Body of pancreas (tissue), 4 donors: ENCODE measurements at regions not wholly inside any gene's neighbourhood (a gene's known extent, or its start where the extent isn't known, plus 50 kb on each side); places are given as distances from the start of the nearest gene placed in this dataset.

Experiments used
- ATAC-seq: fragments of 150-250 bp; one replicate; pipeline ENCODE4 v1.9.1; 2016
- DNase-seq, 4 donors: peaks; one replicate each; pipeline ENCODE4 v3.0.0-alpha.2; 2019
- H3K27ac ChIP-seq, 4 donors: fragments of 200-600 bp; sonication (generic); 1 replicate in 3 of 4; 2 replicates in 1 of 4; pipeline versions ENCODE4 v1.5.1 to v1.6.1; 2016 to 2019; ENCODE audit warnings: mild to moderate bottlenecking in 1 of 4, mixed read lengths in 1 of 4, moderate library complexity in 1 of 4
- H3K27me3 ChIP-seq, 2 donors: fragments of 200-600 bp; sonication (generic); one replicate each; pipeline ENCODE4 v1.6.0; 2016; ENCODE audit warnings: mild to moderate bottlenecking in 1 of 2
- H3K36me3 ChIP-seq, 2 donors: fragments of 200-600 bp; sonication (generic); replicated peaks in 1 of 2; 2 replicates each; pipeline ENCODE4 v1.5.1; 2016; ENCODE audit warnings: low read depth in 2 of 2; ENCODE audit not compliant: insufficient read depth in 1 of 2
- H3K4me1 ChIP-seq: fragments of 200-600 bp; sonication (generic); one replicate; pipeline ENCODE4 v1.6.0; 2016
- H3K4me3 ChIP-seq, 2 donors: fragments of 200-600 bp; sonication (generic); 1 replicate in 1 of 2; 2 replicates in 1 of 2; pipeline ENCODE4 v1.5.1; 2016 to 2019
- H3K9me3 ChIP-seq, 3 donors: fragments of 200-600 bp; sonication (generic); 1 replicate in 2 of 3; 2 replicates in 1 of 3; pipeline ENCODE4 v1.5.1; 2016
- POLR2A ChIP-seq, 3 donors: fragments of 450-650 bp; IDR thresholded peaks; one replicate each; pipeline ENCODE4 v1.6.1; 2016; ENCODE audit warnings: antibody characterized with exemption in 3 of 3, mild to moderate bottlenecking in 2 of 3
- WGBS, 2 donors: methylation state at CpG; one replicate each; pipeline ENCODE4 v1.1.5; 2017; 5-methylcytosine and 5-hydroxymethylcytosine counted together
- intact Hi-C: fragments of 100-400 bp; cut with DNase I; formaldehyde crosslinking; loops from one replicate; pipeline ENCODE4 v1.15.1; 2023
- TF ChIP-seq, protein P1 (sequence below), 7 experiments: fragments of 450-650 bp in 4 of 7; fragments of 200-600 bp in 3 of 7; sonication (generic) in 3 of 7; IDR thresholded peaks; one replicate each; pipeline ENCODE4 v1.5.1; 2016 to 2019; ENCODE audit warnings: antibody characterized with exemption in 7 of 7

DNA sequence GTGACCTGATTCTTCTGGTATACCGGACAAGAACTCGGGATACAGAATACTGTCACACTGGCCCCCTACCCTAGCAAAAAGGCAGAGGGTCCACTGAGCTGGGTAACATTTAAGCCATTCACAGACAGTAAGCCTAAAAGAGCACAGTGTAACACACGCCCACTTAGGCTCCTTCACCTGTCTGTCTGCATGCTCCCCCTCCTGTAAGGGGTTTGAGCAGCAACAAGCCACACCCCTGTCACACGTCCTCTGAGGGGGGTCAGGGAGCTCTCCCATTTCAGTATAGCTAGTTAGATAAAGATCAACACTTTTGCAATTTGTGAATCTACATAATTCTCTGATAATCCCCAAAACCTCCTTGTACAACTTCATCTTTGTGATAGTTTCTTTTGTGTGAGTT is 586.3 kb upstream of the LMCD1 start:
- TF ChIP-seq, protein P1, sequence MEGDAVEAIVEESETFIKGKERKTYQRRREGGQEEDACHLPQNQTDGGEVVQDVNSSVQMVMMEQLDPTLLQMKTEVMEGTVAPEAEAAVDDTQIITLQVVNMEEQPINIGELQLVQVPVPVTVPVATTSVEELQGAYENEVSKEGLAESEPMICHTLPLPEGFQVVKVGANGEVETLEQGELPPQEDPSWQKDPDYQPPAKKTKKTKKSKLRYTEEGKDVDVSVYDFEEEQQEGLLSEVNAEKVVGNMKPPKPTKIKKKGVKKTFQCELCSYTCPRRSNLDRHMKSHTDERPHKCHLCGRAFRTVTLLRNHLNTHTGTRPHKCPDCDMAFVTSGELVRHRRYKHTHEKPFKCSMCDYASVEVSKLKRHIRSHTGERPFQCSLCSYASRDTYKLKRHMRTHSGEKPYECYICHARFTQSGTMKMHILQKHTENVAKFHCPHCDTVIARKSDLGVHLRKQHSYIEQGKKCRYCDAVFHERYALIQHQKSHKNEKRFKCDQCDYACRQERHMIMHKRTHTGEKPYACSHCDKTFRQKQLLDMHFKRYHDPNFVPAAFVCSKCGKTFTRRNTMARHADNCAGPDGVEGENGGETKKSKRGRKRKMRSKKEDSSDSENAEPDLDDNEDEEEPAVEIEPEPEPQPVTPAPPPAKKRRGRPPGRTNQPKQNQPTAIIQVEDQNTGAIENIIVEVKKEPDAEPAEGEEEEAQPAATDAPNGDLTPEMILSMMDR (IDR thresholded peaks at IDR 0.05) = no peak
- no peak for TF ChIP-seq POLR2A (IDR thresholded peaks at IDR 0.05)
- Histone ChIP-seq H3K27ac (no peak overlapping the region), H3K27me3 (no peaks in the 10 kb centered on the region), H3K9me3 (no peaks in the 10 kb centered on the region), H3K36me3 (no peaks in the 10 kb centered on the region), H3K4me3 (no peak overlapping the region), H3K4me1 (no peaks in the 10 kb centered on the region)
- DNase-seq = no peak
- ATAC-seq = no peak
- WGBS, 2 donors = 61 to 62% methylated on average over 4 of the region's 4 CpGs
- intact Hi-C loops = no loop called here

- H3K27ac ChIP-seq = no peak overlapping the region
- no peaks in the 10 kb centered on the region for H3K36me3 ChIP-seq
- no peak for ATAC-seq
- no peaks in the 10 kb centered on the region for H3K27me3 ChIP-seq
- H3K9me3 ChIP-seq = no peaks in the 10 kb centered on the region
- 54 to 67% methylated on average over 4 of the region's 4 CpGs for WGBS, 2 donors
- no peak for TF ChIP-seq POLR2A (IDR thresholded peaks at IDR 0.05)
- TF ChIP-seq, protein P1 (IDR thresholded peaks at IDR 0.05) = no peak
- intact Hi-C loops = no loop called here
- no peaks in the 10 kb centered on the region for H3K4me1 ChIP-seq
- no peak for DNase-seq
- H3K4me3 ChIP-seq = no peak overlapping the region
Measured at GRCh38 chr3:7917443-7918151, 584.0 kb upstream of the LMCD1 start.

- Histone ChIP-seq H3K4me1 (no peaks in the 10 kb centered on the region), H3K36me3 (no peaks in the 10 kb centered on the region), H3K27ac (no peak overlapping the region), H3K27me3 (no peaks in the 10 kb centered on the region), H3K9me3 (no peaks in the 10 kb centered on the region), H3K4me3 (no peak overlapping the region)
- TF ChIP-seq, protein P1 (IDR thresholded peaks at IDR 0.05) = no peak
- no peak for TF ChIP-seq POLR2A (IDR thresholded peaks at IDR 0.05)
- 41 to 45% methylated on average over 6 of the region's 6 CpGs for WGBS, 2 donors
- intact Hi-C loops = no loop called here
- ATAC-seq = no peak
- DNase-seq = no peak
Measured at GRCh38 chr3:7920211-7920610, 581.4 kb upstream of the LMCD1 start.

DNA sequence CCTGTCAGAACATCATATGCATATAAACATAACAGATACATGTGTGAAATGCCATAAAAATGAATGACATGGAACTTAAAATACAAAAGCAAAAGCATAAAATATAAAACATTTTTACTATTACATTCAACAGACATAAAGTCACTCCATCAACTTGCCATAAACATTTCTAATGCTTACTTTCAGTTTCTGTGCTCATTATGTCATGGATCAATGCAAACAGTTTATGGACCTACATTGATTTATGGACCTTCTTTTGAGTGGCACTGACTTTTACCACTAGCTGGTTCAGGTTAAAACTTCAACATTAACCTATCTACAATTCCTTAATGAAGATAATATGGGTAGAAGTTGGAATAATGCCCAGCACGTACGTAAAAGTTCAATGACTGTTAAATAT is 577.4 kb upstream of the LMCD1 start:
- ATAC-seq (no peak), DNase-seq (no peak)
- no peak overlapping the region for H3K27ac ChIP-seq
- 41 to 50% methylated on average over 2 of the region's 2 CpGs for WGBS, 2 donors
- H3K4me1 ChIP-seq = no peaks in the 10 kb centered on the region
- H3K9me3 ChIP-seq = no peaks in the 10 kb centered on the region
- H3K4me3 ChIP-seq = no peak overlapping the region
- no peaks in the 10 kb centered on the region for H3K36me3 ChIP-seq
- TF ChIP-seq, protein P1 (IDR thresholded peaks at IDR 0.05) = no peak
- TF ChIP-seq POLR2A (IDR thresholded peaks at IDR 0.05) = no peak
- intact Hi-C loops = no loop called here
- no peaks in the 10 kb centered on the region for H3K27me3 ChIP-seq

- TF ChIP-seq POLR2A (IDR thresholded peaks at IDR 0.05) = no peak
- TF ChIP-seq, protein P1 (IDR thresholded peaks at IDR 0.05) = no peak
- Histone ChIP-seq H3K27ac (no peak overlapping the region), H3K36me3 (no peaks in the 10 kb centered on the region), H3K9me3 (no peaks in the 10 kb centered on the region), H3K4me3 (no peak overlapping the region), H3K27me3 (no peaks in the 10 kb centered on the region), H3K4me1 (no peaks in the 10 kb centered on the region)
- DNase-seq = no peak
- ATAC-seq = no peak
- intact Hi-C loops = no loop called here
- WGBS, 2 donors = 22 to 38% methylated on average over 1 of the region's 1 CpG
Measured at GRCh38 chr3:7927015-7927414, 574.6 kb upstream of the LMCD1 start.
